ENCODE measurements at regions not wholly inside any gene's neighbourhood (a gene's known extent, or its start where the extent isn't known, plus 50 kb on each side); places are given as distances from the start of the nearest gene placed in this dataset.

DNA sequence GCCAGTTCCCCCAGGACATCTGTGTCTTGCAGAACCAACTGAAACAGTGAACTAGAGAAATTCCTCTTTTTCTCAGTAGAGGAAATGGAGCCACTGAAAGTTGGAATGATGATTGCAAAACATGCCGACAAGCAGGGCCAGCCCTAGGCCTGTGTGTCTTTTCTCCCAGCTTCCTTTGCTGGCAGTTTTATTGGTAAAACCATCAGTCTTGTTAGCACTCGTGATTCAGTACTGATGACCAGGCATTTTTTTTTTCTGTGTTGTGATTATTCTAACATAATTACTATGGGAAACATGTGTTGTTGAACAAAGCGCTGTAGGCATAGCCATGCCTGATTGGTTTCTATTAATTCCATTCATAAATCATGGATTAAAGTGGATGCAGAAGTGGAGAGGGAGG, 620.7 kb downstream of the AACS start:
- TF ChIP-seq CTCF (IDR thresholded peaks at IDR 0.05; ENCODE audit: control extremely low read depth in 1 of 3, insufficient read depth in 1 of 3, low read depth in 1 of 3, low read length in 3 of 3) (no peak), NANOG (IDR thresholded peaks at IDR 0.05; ENCODE audit: insufficient read depth, low read depth, low read length, poor library complexity, severe bottlenecking) (no peak)
